ENCODE measurements at regions not wholly inside any gene's neighbourhood (a gene's known extent, or its start where the extent isn't known, plus 50 kb on each side); places are given as distances from the start of the nearest gene placed in this dataset.
A peak's percentile ranks its signal among the peaks of the same experiment; 100 is the strongest.
"Not testable (repeated sequence)": the region's sequence is repeated elsewhere in the genome, so short reads cannot be mapped to it uniquely, and the experiment has no call there.

GRCh38 chr2:241982706-241983570 is 113.4 kb downstream of the RTP5 start:
- Histone ChIP-seq H3K4me1 (peaks cover 0 to 6% (median 2%) of the 10 kb centered on the region in 6 donors), H3K27me3 (replicated peaks in 1 of 7) (no peaks in the 10 kb centered on the region), H3K4me3 (no peak overlapping the region), H3K36me3 (peaks cover 0 to 6% (median 0%) of the 10 kb centered on the region in 6 donors), H3K9me3 (peaks cover 0 to 4% (median 0%) of the 10 kb centered on the region in 8 donors), H3K27ac (no peak overlapping the region)
- WGBS, 5 donors: 88 to 92% (median 90%) methylated on average over 22 to 23 of the region's 23 CpGs
- intact Hi-C loops (cut with DNase I; ENCODE audit: low total_unique reads): no loop called here
- TF ChIP-seq POLR2A (IDR thresholded peaks at IDR 0.05) (no peak), POLR2AphosphoS5 (IDR thresholded peaks at IDR 0.05) (no peak), CTCF (IDR thresholded peaks at IDR 0.05 in 8 of 11, conservative IDR thresholded peaks at IDR 0.05 in 3 of 11) (no peak)
- peak; percentile 64 for DNase-seq

- peaks cover 0 to 10% (median 0%) of the 10 kb centered on the region in 6 donors for H3K4me1 ChIP-seq
- H3K9me3 ChIP-seq: peaks cover 0 to under 1% (median 0%) of the 10 kb centered on the region in 8 donors
- peaks cover 0 to 3% (median 0%) of the 10 kb centered on the region in 6 donors for H3K36me3 ChIP-seq
- WGBS, 5 donors: 90 to 96% (median 92%) methylated on average over 21 to 22 of the region's 22 CpGs
- TF ChIP-seq POLR2AphosphoS5 (IDR thresholded peaks at IDR 0.05): no peak
- no peak for TF ChIP-seq CTCF (IDR thresholded peaks at IDR 0.05 in 8 of 11, conservative IDR thresholded peaks at IDR 0.05 in 3 of 11)
- TF ChIP-seq POLR2A (IDR thresholded peaks at IDR 0.05): no peak
- peak; percentile 73 for DNase-seq
- H3K27ac ChIP-seq: no peak overlapping the region
- H3K27me3 ChIP-seq (replicated peaks in 1 of 7): no peaks in the 10 kb centered on the region
- no peak overlapping the region for H3K4me3 ChIP-seq
- intact Hi-C loops (cut with DNase I; ENCODE audit: low total_unique reads): no loop called here
These were observed 114.2 kb downstream of the RTP5 start for GRCh38 chr2:241983571-241984270.

DNA sequence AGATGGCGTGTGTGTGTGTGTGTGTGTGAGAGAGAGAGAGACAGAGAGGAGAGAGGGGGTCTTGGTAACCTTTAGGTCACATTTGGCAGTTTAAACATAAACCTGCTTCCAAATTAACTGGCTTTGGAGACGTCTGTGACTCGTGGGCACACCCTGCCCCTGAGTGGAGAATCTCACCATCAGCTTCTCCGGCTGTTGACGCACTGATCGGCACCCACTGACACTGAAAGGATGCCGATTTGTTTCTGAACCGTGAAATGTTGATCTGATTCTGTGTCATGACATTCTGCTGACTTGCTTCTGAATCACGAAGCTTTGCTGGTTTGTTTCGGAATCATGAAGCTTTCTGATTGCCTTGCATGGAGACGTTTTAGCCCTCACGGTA is 114.7 kb downstream of the RTP5 start:
- intact Hi-C loops (cut with DNase I; ENCODE audit: low total_unique reads): no loop called here
- Histone ChIP-seq H3K36me3 (no peaks in the 10 kb centered on the region), H3K4me1 (peaks cover 0 to 13% (median 0%) of the 10 kb centered on the region in 6 donors), H3K9me3 (no peaks in the 10 kb centered on the region), H3K27me3 (replicated peaks in 1 of 7) (no peaks in the 10 kb centered on the region), H3K4me3 (no peak overlapping the region), H3K27ac (no peak overlapping the region)
- TF ChIP-seq POLR2AphosphoS5 (IDR thresholded peaks at IDR 0.05) (no peak), POLR2A (IDR thresholded peaks at IDR 0.05) (no peak), CTCF (IDR thresholded peaks at IDR 0.05 in 8 of 11, conservative IDR thresholded peaks at IDR 0.05 in 3 of 11) (no peak)
- DNase-seq: peak; percentile 38
- WGBS, 5 donors: 85 to 87% (median 86%) methylated on average over 11 to 12 of the region's 12 CpGs

GRCh38 chr2:241984658-241985057 is 115.1 kb downstream of the RTP5 start:
- intact Hi-C loops (cut with DNase I; ENCODE audit: low total_unique reads): no loop called here
- Histone ChIP-seq H3K9me3 (no peaks in the 10 kb centered on the region), H3K4me1 (peaks cover 0 to 13% (median 0%) of the 10 kb centered on the region in 6 donors), H3K36me3 (no peaks in the 10 kb centered on the region), H3K27me3 (replicated peaks in 1 of 7) (no peaks in the 10 kb centered on the region), H3K4me3 (no peak overlapping the region), H3K27ac (peak overlapping the region in 4 of 8 donors; percentile 10 to 63 (median 44))
- TF ChIP-seq POLR2A (IDR thresholded peaks at IDR 0.05) (no peak), POLR2AphosphoS5 (IDR thresholded peaks at IDR 0.05) (no peak), CTCF (IDR thresholded peaks at IDR 0.05 in 8 of 11, conservative IDR thresholded peaks at IDR 0.05 in 3 of 11) (no peak)
- DNase-seq: peak; percentile 30
- WGBS, 5 donors: 81 to 89% (median 87%) methylated on average over 6 of the region's 6 CpGs

GRCh38 chr2:241985161-241985985 is 115.8 kb downstream of the RTP5 start:
- intact Hi-C loops (cut with DNase I; ENCODE audit: low total_unique reads); H3K9me3 ChIP-seq; H3K27me3 ChIP-seq (replicated peaks in 1 of 7); H3K36me3 ChIP-seq; H3K4me3 ChIP-seq: not testable (repeated sequence)
- WGBS, 5 donors: 42 to 74% (median 58%) methylated on average over 26 to 46 of the region's 46 CpGs
- Histone ChIP-seq H3K27ac (peak overlapping the region in 4 of 8 donors; percentile 10 to 63 (median 44)), H3K4me1 (peaks cover 0 to 13% (median 0%) of the 10 kb centered on the region in 6 donors)
- DNase-seq: peak; percentile 87
